Renal cortical epithelial cell (primary cell): ENCODE measurements at regions not wholly inside any gene's neighbourhood (a gene's known extent, or its start where the extent isn't known, plus 50 kb on each side); places are given as distances from the start of the nearest gene placed in this dataset.
"Not testable (repeated sequence)": the region's sequence is repeated elsewhere in the genome, so short reads cannot be mapped to it uniquely, and the experiment has no call there.

Experiments used
- DNase-seq: peaks from one replicate; pipeline ENCODE4 v3.0.0-alpha.2; 2011; ENCODE audit warnings: low read depth

DNA sequence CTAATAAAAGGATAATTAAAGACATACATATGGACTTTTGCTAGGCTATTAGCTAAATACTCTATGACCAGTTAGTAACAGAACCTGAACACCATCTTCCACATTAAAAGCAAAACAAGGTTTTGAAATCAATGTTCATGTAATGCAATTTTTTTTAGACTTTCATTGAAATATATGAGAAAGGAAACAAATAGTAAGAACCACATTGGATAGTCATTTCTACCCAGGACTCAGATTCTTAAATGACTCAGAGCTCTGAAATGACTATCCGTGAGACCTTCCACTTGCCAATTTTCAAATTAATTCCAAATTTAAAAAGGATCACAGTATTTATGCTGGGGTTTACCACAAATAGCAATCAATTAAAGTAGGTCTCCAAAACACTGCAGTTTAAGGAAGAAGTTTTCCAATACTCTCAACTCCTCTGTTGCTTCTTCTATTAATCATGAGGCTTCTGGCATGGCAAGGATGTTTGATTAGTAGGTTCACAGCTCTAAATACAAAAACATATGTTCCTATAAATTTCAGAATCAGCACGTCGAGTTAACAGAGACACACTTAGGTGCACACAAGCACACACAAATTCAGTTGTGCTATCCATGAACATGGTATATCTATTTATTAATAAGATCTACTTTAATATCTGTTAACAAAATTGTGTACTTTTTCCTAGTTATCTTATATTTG lies 841.0 kb downstream of the RNF144A start:
- DNase-seq, result no peak

DNA sequence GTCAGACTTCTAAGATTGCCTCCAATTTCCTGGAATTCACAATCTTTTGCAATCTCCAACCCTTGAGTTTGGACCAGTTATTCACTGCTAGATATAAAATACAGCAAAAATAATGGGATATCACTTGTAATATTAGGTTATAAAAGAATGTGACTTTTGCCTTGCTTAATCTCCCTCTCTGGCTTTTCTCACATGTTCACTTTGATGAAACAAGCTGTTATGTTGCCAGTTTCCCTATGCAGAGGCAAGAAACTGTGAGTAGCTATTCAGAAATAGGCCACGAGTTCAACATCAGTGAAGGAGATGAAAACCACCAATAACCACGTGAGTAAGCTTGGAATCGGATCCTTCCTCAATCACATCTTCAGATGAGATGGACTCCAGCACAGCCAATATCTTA lies 842.7 kb downstream of the RNF144A start:
- DNase-seq, result no peak

DNA sequence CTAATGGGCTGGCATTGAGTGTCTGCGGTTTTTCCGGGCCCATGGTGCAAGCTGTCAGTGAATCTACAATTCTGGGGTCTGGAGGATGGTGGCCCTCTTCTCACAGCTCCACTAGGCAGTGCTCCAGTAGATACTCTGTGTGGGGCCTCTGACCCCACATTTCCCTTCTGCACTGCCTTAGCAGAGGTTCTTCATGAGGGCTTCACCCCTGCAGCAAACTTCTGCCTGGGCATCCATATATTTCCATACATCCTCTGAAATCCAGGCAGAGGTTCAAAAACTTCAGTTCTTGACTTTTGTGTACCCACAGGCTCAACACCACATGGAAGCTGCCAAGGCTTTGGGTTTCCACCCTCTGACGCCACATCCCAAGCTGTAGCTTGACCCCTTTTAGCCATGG lies 846.2 kb downstream of the RNF144A start:
- DNase-seq, result not testable (repeated sequence)

DNA sequence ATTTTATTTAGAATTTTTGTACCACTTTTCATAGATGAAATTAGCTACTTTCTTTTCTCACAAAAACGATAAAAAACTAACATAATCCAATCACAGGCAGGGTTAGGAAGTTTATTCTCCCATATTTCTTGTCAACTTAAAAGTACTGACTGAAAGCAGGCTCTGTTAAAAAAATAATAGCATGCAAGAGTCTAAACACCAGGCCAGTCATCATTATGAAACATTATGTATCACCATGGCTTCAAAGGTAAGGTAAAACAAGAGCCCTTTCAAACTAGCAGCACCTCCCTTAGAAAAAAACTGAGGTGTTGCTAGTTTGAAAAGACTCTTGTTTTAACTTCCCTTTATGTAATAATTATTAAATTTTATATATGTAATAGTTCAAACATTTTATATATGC lies 848.0 kb downstream of the RNF144A start:
- DNase-seq, result no peak

- DNase-seq, result no peak
Measured at GRCh38 chr2:7766088-7766722, 849.0 kb downstream of the RNF144A start.

GRCh38 chr2:7766978-7767565 lies 849.9 kb downstream of the RNF144A start:
- DNase-seq, result no peak

- DNase-seq, result no peak
Measured at GRCh38 chr2:7767902-7768301, 850.7 kb downstream of the RNF144A start.

DNA sequence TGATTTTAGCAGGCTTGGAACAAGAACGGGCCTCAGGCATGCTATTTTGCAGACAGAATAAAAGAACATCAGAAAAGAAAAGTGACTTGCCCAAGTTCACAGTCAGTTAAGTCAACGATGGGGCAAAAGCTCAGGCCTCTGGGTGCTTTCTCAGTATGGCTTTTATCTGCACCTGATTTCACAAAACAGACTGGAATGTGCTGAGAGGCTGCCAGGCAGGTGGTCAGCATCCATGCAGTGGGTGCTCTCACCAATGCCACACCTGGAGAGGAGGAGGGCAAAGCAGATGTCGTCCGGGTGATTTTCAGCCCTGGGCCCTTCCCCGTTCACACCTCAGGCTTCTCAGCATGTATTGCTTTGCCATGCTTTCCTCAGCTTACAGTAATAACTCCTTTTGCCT lies 854.6 kb downstream of the RNF144A start:
- DNase-seq, result no peak

DNA sequence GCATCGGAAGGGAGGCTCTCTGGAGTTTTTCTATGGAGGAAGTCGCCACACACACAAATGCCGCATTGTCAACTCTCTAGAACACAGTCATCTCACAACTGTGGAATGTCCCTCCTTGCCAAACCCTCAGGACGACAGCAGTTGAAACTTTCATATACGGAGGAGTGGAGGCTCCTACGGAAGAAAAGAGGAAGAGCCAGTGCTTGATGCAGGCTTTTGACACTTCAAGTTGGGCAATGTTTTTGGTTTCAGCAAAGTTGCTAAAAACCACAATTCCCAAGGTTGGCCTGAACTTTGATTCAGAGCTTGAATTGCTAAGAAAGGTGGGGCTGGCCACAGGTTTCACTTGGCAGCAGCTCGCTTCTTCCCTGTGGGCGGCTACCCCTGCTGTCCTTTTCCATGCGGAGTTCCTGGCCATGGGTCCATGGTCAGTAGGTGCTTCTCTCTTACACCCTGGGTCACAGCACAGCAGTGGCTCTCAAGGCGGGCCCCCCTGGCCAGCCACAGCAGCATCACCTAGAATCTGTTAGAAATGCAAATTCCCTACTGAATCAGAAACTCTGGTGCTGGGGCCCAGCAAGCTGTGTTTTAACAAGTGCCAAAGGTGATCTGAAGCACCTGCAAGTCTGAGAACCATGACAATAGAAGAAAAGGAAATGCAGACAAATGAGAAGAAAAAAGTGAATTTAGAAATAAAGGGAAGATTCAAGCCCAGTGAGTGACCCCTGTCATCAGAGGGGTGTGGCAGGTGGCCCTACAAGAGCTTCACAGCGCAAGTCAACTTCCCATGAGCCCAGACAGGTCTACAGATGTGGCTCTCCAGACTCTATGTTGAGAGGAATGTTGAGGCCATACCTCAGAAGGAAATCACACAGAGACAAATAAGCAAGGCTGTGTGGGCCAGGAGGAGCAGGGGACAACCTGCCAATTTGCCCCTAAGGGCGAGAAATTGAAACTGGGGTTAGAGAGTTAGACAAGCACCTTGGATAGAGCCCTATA lies 856.4 kb downstream of the RNF144A start:
- peak; percentile 82 for DNase-seq

DNA sequence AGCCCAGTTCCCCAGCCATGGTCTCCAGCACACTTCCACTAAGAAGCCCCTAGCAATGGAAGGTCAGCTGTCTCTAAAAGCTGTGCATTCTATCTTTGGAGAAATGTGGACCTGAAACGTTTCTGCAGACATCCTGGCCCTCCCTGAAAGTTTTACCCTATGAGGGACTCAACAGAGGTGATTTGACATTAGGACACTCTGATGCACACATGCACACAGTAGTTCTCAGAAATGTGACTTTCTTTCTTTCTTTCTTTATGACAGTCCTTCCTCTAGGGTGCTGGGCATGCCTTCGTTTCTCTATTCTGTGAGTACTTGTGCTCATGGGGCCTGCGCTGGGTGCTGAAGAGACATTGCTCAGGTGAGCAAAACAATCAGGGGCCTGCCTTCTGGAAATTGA lies 857.3 kb downstream of the RNF144A start:
- DNase-seq, result no peak

DNA sequence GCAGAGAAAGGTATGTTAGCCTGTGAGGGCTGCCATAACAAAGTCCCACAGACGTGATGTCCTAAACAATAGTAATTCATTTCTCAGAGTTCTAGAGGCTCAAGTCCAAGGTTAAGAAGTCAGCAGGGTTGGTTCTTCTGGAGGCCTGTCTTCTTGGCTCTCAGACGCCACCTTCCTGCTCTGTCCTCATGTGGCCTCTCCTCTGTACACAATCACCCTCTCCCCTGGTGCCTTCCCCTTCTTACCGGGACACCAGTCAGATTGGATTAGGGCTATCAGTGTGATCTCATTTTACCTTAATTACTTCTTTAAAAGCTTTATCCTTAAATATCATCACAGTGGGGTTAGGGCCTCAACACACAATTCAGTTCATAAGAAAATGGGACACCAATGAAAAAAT lies 860.5 kb downstream of the RNF144A start:
- DNase-seq, result no peak

- no peak for DNase-seq
Measured at GRCh38 chr2:7780321-7780720, 863.1 kb downstream of the RNF144A start.

DNA sequence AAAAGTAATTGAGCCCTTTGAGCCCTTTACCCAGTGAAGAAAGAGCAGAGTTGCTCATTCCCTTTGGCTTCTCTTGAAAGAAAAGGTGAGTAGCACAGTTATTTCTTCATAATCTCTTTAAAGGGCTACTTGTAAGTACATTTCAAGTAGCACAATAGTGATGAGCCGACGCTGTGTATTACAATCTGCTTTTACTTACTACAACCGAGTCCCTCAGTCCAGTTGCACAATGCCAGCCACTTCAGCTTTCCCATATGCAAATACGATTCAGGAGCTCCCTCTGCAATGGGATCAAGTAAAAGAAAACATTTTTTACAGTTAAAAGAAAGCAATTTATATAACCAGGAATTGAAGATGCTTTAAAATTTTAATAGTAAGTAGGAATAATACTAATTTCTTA lies 868.5 kb downstream of the RNF144A start:
- DNase-seq, result no peak

DNA sequence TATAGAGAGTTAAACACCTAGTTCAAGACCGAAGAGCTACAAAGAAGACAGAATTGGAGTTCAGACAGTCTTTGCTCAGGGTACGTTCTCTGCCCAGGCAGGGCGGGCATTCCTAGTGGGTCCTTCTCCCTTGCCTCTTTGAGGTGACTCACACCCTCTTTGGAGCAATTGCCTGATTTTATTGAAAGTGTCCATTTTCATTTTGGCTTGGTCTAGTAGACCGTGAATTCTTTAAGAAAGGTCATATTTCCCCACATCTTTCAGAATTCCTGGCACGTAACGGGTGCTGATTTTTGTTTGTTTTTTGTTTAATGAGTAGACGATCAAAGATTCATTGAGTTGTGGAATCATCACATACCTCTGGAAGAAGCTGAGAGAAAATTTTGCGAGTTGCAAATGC lies 871.5 kb downstream of the RNF144A start:
- DNase-seq, result peak; percentile 85

- DNase-seq, result peak; percentile 74
Measured at GRCh38 chr2:7792031-7792651, 874.9 kb downstream of the RNF144A start.

- DNase-seq, result no peak
Measured at GRCh38 chr2:7795778-7796563, 878.8 kb downstream of the RNF144A start.

DNA sequence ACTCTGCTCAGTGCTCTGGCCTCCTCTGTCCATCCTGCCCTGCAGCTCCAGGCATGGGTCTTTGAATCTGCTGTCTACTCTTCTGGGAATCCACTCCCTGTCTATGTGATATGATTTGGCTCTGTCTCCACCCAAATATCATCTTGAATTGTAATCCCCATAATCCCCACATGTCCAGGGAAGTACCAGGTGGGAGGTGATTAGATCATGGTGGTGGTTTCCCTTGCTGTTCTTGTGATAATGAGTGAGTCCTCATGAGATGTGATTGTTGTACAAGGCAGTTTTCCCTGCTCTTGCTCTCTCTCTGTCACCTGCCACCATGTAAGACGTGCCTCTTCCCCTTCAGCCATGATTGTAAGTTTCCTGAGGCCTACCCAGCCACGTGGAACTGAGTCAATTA lies 881.8 kb upstream of the ID2 start:
- no peak for DNase-seq

- DNase-seq, result no peak
Measured at GRCh38 chr2:7801212-7801611, 880.6 kb upstream of the ID2 start.

GRCh38 chr2:7803515-7803914 lies 878.3 kb upstream of the ID2 start:
- no peak for DNase-seq

- no peak for DNase-seq
Measured at GRCh38 chr2:7809640-7810039, 872.2 kb upstream of the ID2 start.

GRCh38 chr2:7811073-7811472 lies 870.8 kb upstream of the ID2 start:
- DNase-seq, result no peak
